Embryonic facial prominence (tissue), 1 donor: ENCODE measurements at regions not wholly inside any gene's neighbourhood (a gene's known extent, or its start where the extent isn't known, plus 50 kb on each side); places are given as distances from the start of the nearest gene placed in this dataset.
"Not testable (repeated sequence)": the region's sequence is repeated elsewhere in the genome, so short reads cannot be mapped to it uniquely, and the experiment has no call there.

Experiments
- DNase-seq: peaks from one replicate; pipeline ENCODE4 v3.0.0-alpha.2; 2016; ENCODE audit errors: extremely low spot score

GRCh38 chr4:75287738-75288517, 226.3 kb downstream of the RCHY1 start:
- DNase-seq, result no peak

GRCh38 chr4:75285837-75286236, 228.4 kb downstream of the RCHY1 start:
- DNase-seq, result no peak

- DNase-seq, result no peak
Measured at GRCh38 chr4:75284831-75285230, 229.4 kb downstream of the RCHY1 start.

- DNase-seq, result not testable (repeated sequence)
Measured at GRCh38 chr4:75280461-75280860, 233.7 kb downstream of the RCHY1 start.

- no peak for DNase-seq
Measured at GRCh38 chr4:75259306-75259705, 254.9 kb downstream of the RCHY1 start.

- DNase-seq, result no peak
Measured at GRCh38 chr4:75255261-75255660, 258.9 kb downstream of the RCHY1 start.

- no peak for DNase-seq
Measured at GRCh38 chr4:75254745-75255144, 259.5 kb downstream of the RCHY1 start.

- not testable (repeated sequence) for DNase-seq
Measured at GRCh38 chr4:75253094-75253493, 261.1 kb downstream of the RCHY1 start.

GRCh38 chr4:75251547-75251946, 262.7 kb downstream of the RCHY1 start:
- DNase-seq, result no peak

- DNase-seq, result no peak
Measured at GRCh38 chr4:75249739-75250138, 264.5 kb downstream of the RCHY1 start.

- DNase-seq, result no peak
Measured at GRCh38 chr4:75248770-75249407, 265.3 kb downstream of the RCHY1 start.

- DNase-seq, result no peak
Measured at GRCh38 chr4:75244325-75244724, 269.9 kb downstream of the RCHY1 start.

GRCh38 chr4:75243570-75243969, 270.6 kb downstream of the RCHY1 start:
- no peak for DNase-seq

- no peak for DNase-seq
Measured at GRCh38 chr4:75235359-75235951, 278.7 kb downstream of the RCHY1 start.

- no peak for DNase-seq
Measured at GRCh38 chr4:75232546-75232945, 281.7 kb downstream of the RCHY1 start.

GRCh38 chr4:75229806-75230570, 284.2 kb downstream of the RCHY1 start:
- no peak for DNase-seq

- no peak for DNase-seq
Measured at GRCh38 chr4:75213480-75213879, 280.6 kb downstream of the PARM1 start.

- DNase-seq, result no peak
Measured at GRCh38 chr4:75211422-75211821, 278.5 kb downstream of the PARM1 start.

- DNase-seq, result no peak
Measured at GRCh38 chr4:75207902-75208301, 275.0 kb downstream of the PARM1 start.

- no peak for DNase-seq
Measured at GRCh38 chr4:75195111-75195510, 262.2 kb downstream of the PARM1 start.

- no peak for DNase-seq
Measured at GRCh38 chr4:75194180-75194579, 261.3 kb downstream of the PARM1 start.

- not testable (repeated sequence) for DNase-seq
Measured at GRCh38 chr4:75192182-75192581, 259.3 kb downstream of the PARM1 start.
